ENCODE measurements at regions not wholly inside any gene's neighbourhood (a gene's known extent, or its start where the extent isn't known, plus 50 kb on each side); places are given as distances from the start of the nearest gene placed in this dataset.

DNA sequence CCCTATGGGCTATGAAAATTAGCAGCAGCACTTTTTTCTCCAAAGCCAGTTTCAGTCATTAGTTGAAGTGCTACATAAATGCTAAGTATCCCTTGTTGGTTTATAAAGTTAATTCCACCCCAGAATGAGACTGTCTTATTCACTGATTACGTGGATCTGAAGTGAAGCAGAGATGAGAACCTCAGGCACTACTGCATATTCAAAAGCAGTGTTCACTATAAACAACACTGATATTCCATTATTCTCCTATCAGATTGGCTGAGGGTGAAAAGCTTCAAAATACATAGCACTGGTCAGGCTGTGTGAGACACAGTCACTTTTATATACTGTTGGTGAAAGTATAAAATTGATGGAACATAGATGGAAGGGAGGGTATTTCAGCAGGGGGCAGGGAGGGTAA is 395.7 kb upstream of the RARB start:
- TF ChIP-seq, protein P1, sequence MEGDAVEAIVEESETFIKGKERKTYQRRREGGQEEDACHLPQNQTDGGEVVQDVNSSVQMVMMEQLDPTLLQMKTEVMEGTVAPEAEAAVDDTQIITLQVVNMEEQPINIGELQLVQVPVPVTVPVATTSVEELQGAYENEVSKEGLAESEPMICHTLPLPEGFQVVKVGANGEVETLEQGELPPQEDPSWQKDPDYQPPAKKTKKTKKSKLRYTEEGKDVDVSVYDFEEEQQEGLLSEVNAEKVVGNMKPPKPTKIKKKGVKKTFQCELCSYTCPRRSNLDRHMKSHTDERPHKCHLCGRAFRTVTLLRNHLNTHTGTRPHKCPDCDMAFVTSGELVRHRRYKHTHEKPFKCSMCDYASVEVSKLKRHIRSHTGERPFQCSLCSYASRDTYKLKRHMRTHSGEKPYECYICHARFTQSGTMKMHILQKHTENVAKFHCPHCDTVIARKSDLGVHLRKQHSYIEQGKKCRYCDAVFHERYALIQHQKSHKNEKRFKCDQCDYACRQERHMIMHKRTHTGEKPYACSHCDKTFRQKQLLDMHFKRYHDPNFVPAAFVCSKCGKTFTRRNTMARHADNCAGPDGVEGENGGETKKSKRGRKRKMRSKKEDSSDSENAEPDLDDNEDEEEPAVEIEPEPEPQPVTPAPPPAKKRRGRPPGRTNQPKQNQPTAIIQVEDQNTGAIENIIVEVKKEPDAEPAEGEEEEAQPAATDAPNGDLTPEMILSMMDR (conservative IDR thresholded peaks at IDR 0.05; ENCODE audit: low read length), result no peak
- H3K4me3 ChIP-seq (ENCODE audit: low read length), result no peak overlapping the region
- DNase-seq (ENCODE audit: low read depth), result no peak

DNA sequence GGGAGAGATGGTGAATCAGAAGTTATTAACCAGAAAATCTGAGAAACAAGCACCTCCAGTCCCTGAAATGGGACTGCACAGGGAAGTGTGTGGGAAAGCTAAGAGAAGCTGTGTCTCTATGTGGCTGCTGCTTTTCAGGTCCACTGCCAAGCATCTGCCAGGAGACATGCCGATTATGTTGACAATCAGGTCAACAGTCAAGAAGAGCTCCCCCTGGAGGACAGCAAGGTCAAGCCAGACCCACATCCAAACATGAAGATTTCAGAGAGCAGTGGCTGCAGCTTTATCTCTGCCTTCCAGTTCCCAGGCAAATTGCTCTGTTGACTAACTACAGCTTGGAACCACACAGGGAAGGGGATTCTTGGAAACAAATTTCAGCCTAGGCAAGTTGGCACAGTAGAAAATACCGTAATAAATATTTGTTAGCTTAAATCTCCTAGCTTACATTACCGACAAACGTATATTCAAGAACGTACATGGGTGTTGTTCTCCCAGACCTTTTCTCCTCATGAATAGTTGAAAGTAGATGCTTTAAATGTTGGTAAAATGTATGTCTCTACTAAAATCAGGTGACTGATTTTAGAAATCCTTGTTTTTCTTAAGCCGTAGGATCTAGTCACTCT is 394.5 kb upstream of the RARB start:
- no peak overlapping the region for H3K4me3 ChIP-seq (ENCODE audit: low read length)
- DNase-seq (ENCODE audit: low read depth), result peak; percentile 13
- TF ChIP-seq, protein P1 (conservative IDR thresholded peaks at IDR 0.05; ENCODE audit: low read length), result peak; percentile 47

DNA sequence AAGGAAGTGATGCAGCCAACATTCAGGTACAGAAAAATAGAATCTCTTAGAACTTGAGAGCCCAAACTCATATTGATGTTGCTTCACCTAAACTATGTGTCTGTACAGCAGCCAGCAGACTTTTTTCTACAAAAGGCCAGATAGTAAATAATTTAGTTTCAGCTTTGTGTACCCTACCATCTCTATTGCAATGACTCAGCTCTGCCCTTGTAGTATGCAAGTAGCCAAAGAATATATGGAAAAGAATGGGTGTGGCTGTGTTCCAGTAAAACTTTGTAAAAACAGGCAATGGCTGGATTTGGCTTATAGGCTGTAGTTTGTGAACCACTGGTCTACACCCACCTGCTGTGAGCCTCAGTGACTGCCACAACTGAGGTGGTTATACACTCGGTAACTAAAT is 392.5 kb upstream of the RARB start:
- H3K4me3 ChIP-seq (ENCODE audit: low read length), result no peak overlapping the region
- TF ChIP-seq, protein P1 (conservative IDR thresholded peaks at IDR 0.05; ENCODE audit: low read length), result no peak
- peak; percentile 5 for DNase-seq (ENCODE audit: low read depth)

GRCh38 chr3:25036633-25037032 is 391.4 kb upstream of the RARB start:
- TF ChIP-seq, protein P1 (conservative IDR thresholded peaks at IDR 0.05; ENCODE audit: low read length), result no peak
- no peak for DNase-seq (ENCODE audit: low read depth)
- no peak overlapping the region for H3K4me3 ChIP-seq (ENCODE audit: low read length)

GRCh38 chr3:25037049-25037547 is 391.0 kb upstream of the RARB start:
- DNase-seq (ENCODE audit: low read depth), result peak; percentile 73
- TF ChIP-seq, protein P1 (conservative IDR thresholded peaks at IDR 0.05; ENCODE audit: low read length), result no peak
- no peak overlapping the region for H3K4me3 ChIP-seq (ENCODE audit: low read length)

DNA sequence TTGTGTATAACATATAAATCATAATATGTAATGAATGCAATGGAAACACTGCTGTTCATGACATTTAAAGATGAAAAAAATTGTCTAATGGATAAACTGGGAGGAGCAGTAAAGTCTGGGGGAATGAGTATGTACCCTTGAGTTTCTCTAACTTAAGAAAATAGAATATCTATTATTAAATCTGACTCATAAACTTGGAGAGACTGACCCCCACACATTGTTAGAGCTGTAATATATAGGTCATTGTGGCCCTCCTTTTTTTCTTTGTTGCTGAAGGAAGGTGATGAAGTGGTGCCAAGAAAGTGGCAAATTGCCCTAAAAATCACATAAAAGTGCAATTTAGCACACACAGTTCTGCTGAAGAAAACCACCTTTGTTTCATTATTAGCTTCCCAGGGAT is 389.8 kb upstream of the RARB start:
- TF ChIP-seq, protein P1 (conservative IDR thresholded peaks at IDR 0.05; ENCODE audit: low read length), result no peak
- no peak for DNase-seq (ENCODE audit: low read depth)
- H3K4me3 ChIP-seq (ENCODE audit: low read length), result no peak overlapping the region

DNA sequence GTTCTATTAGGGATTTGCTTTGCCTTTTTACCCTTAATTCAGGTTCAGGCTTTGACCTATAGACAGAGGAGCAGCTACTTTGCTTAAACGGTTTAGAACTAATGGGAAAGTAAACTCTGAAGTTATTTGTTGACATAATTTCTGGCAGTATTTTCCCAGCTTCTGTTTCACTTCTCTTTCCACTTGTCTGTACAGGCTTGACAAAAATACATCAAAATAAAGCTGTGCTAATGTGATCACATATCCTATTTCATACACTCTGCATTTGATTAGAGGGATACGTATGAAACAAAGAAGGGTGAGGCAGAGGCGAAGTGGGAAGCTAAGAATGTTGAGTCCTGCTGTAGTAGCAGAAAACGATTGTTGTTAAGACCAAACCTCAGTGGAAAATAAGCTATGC is 389.1 kb upstream of the RARB start:
- no peak for DNase-seq (ENCODE audit: low read depth)
- H3K4me3 ChIP-seq (ENCODE audit: low read length), result no peak overlapping the region
- TF ChIP-seq, protein P1 (conservative IDR thresholded peaks at IDR 0.05; ENCODE audit: low read length), result no peak

Data from AG10803 (cell line).